Tibial nerve (tissue), 3 donors: ENCODE measurements at regions not wholly inside any gene's neighbourhood (a gene's known extent, or its start where the extent isn't known, plus 50 kb on each side); places are given as distances from the start of the nearest gene placed in this dataset.

Experiments used
- CTCF ChIP-seq, 5 experiments: fragments of 200-600 bp in 3 of 5; fragments of 450-650 bp in 2 of 5; sonication (generic) in 3 of 5; IDR thresholded peaks; one replicate each; pipeline ENCODE4 v1.5.1; 2016 to 2019; ENCODE audit warnings: antibody characterized with exemption in 5 of 5, mild to moderate bottlenecking in 3 of 5, moderate library complexity in 2 of 5
- POLR2A ChIP-seq, 2 donors: fragments of 450-650 bp; IDR thresholded peaks; one replicate each; pipeline ENCODE4 v1.6.1; 2017; ENCODE audit warnings: antibody characterized with exemption in 2 of 2, mild to moderate bottlenecking in 2 of 2, moderate library complexity in 2 of 2

- no peak for TF ChIP-seq POLR2A (IDR thresholded peaks at IDR 0.05)
- TF ChIP-seq CTCF (IDR thresholded peaks at IDR 0.05), result no peak
Observed at GRCh38 chr4:151908201-151908600, 147.4 kb upstream of the GATB start.
